ENCODE measurements at regions not wholly inside any gene's neighbourhood (a gene's known extent, or its start where the extent isn't known, plus 50 kb on each side); places are given as distances from the start of the nearest gene placed in this dataset.

GRCh38 chr13:26495750-26496149, 61.7 kb upstream of the WASF3 start:
- TF ChIP-seq TCF12 (IDR thresholded peaks at IDR 0.05; ENCODE audit: low read depth) (no peak), YY1 (IDR thresholded peaks at IDR 0.05; ENCODE audit: low read depth) (no peak), EGR1 (IDR thresholded peaks at IDR 0.05) (no peak), TEAD4 (IDR thresholded peaks at IDR 0.05) (no peak), CEBPB (IDR thresholded peaks at IDR 0.05) (no peak), REST (IDR thresholded peaks at IDR 0.05; ENCODE audit: low read depth) (no peak), CREB1 (IDR thresholded peaks at IDR 0.05; ENCODE audit: low read depth) (no peak), EP300 (IDR thresholded peaks at IDR 0.05; ENCODE audit: borderline replicate concordance) (no peak), ZBTB7A (IDR thresholded peaks at IDR 0.05; ENCODE audit: low read depth) (no peak), FOXM1 (IDR thresholded peaks at IDR 0.05; ENCODE audit: borderline replicate concordance, low read depth) (no peak)

- TF ChIP-seq FOXM1 (IDR thresholded peaks at IDR 0.05; ENCODE audit: borderline replicate concordance, low read depth) = no peak
- TF ChIP-seq TAF1 (IDR thresholded peaks at IDR 0.05; ENCODE audit: low read depth) = no peak
- TF ChIP-seq EGR1 (IDR thresholded peaks at IDR 0.05) = no peak
- TF ChIP-seq TEAD4 (IDR thresholded peaks at IDR 0.05) = no peak
- no peak for TF ChIP-seq RAD21 (IDR thresholded peaks at IDR 0.05; ENCODE audit: low read depth)
- TF ChIP-seq NFIC (IDR thresholded peaks at IDR 0.05) = no peak
- no peak for TF ChIP-seq ZBTB7A (IDR thresholded peaks at IDR 0.05; ENCODE audit: low read depth)
- no peak for TF ChIP-seq YY1 (IDR thresholded peaks at IDR 0.05; ENCODE audit: low read depth)
- no peak for TF ChIP-seq REST (IDR thresholded peaks at IDR 0.05; ENCODE audit: low read depth)
- no peak for TF ChIP-seq MAX (IDR thresholded peaks at IDR 0.05)
- no peak for TF ChIP-seq EP300 (IDR thresholded peaks at IDR 0.05; ENCODE audit: borderline replicate concordance)
- no peak for TF ChIP-seq USF1 (IDR thresholded peaks at IDR 0.05)
Measured at GRCh38 chr13:26497968-26498511, 59.4 kb upstream of the WASF3 start.

GRCh38 chr13:26498656-26499601, 58.6 kb upstream of the WASF3 start:
- TF ChIP-seq CEBPB (IDR thresholded peaks at IDR 0.05) (no peak), EP300 (IDR thresholded peaks at IDR 0.05; ENCODE audit: borderline replicate concordance) (no peak), RAD21 (IDR thresholded peaks at IDR 0.05; ENCODE audit: low read depth) (no peak)

- TF ChIP-seq CREB1 (IDR thresholded peaks at IDR 0.05; ENCODE audit: low read depth) = no peak
- TF ChIP-seq RAD21 (IDR thresholded peaks at IDR 0.05; ENCODE audit: low read depth) = no peak
- TF ChIP-seq MAX (IDR thresholded peaks at IDR 0.05) = no peak
- no peak for TF ChIP-seq FOXM1 (IDR thresholded peaks at IDR 0.05; ENCODE audit: borderline replicate concordance, low read depth)
- no peak for TF ChIP-seq EP300 (IDR thresholded peaks at IDR 0.05; ENCODE audit: borderline replicate concordance)
- TF ChIP-seq NFIC (IDR thresholded peaks at IDR 0.05) = no peak
- TF ChIP-seq ZBTB7A (IDR thresholded peaks at IDR 0.05; ENCODE audit: low read depth) = no peak
- TF ChIP-seq TAF1 (IDR thresholded peaks at IDR 0.05; ENCODE audit: low read depth) = no peak
- no peak for TF ChIP-seq CEBPB (IDR thresholded peaks at IDR 0.05)
- TF ChIP-seq USF1 (IDR thresholded peaks at IDR 0.05) = no peak
- TF ChIP-seq TEAD4 (IDR thresholded peaks at IDR 0.05) = no peak
- TF ChIP-seq YY1 (IDR thresholded peaks at IDR 0.05; ENCODE audit: low read depth) = no peak
- TF ChIP-seq EGR1 (IDR thresholded peaks at IDR 0.05) = no peak
- TF ChIP-seq TCF12 (IDR thresholded peaks at IDR 0.05; ENCODE audit: low read depth) = no peak
Measured at GRCh38 chr13:26500618-26501320, 56.7 kb upstream of the WASF3 start.

- no peak for TF ChIP-seq NFIC (IDR thresholded peaks at IDR 0.05)
- TF ChIP-seq TAF1 (IDR thresholded peaks at IDR 0.05; ENCODE audit: low read depth) = no peak
- no peak for TF ChIP-seq EP300 (IDR thresholded peaks at IDR 0.05; ENCODE audit: borderline replicate concordance)
- no peak for TF ChIP-seq TEAD4 (IDR thresholded peaks at IDR 0.05)
- no peak for TF ChIP-seq CREB1 (IDR thresholded peaks at IDR 0.05; ENCODE audit: low read depth)
Measured at GRCh38 chr13:26501641-26502040, 55.8 kb upstream of the WASF3 start.

Measured in Ishikawa (cell line).